Naive thymus-derived CD8-positive, alpha-beta T cell (primary cell): ENCODE measurements at regions not wholly inside any gene's neighbourhood (a gene's known extent, or its start where the extent isn't known, plus 50 kb on each side); places are given as distances from the start of the nearest gene placed in this dataset.

Experiments
- ATAC-seq, 2 donors: fragments of 150-1000 bp; cut with Tn5 transposase in 1 of 2; sonication (Bioruptor Pico), chemical (Tn5 transposase) in 1 of 2; 1 replicate in 1 of 2; 2 replicates in 1 of 2; pipeline ENCODE4 v1.10.0; 2021; ENCODE audit warnings: mild to moderate bottlenecking in 2 of 2, moderate library complexity in 2 of 2
- POLR2A ChIA-PET: fragments of 350-600 bp; sonication (Branson Sonifier 250); formaldehyde crosslinking; loops from one replicate; lab custom pipeline; 2021; ENCODE audit warnings: antibody characterized with exemption; lab: Charles Lee
- DNase-seq, 10 donors: peaks; one replicate each; pipeline versions ENCODE4 v3.0.0 to v3.0.0-alpha.2; 2020 to 2022
- H3K27ac Mint-ChIP-seq, 10 donors: one replicate each; pipeline ENCODE4 v1.8.0; 2020 to 2022; ENCODE audit warnings: mild to moderate bottlenecking in 10 of 10, mixed read lengths in 10 of 10, moderate library complexity in 4 of 10, inconsistent platforms in 1 of 10
- H3K27me3 Mint-ChIP-seq, 5 donors: one replicate each; pipeline ENCODE4 v1.8.0; 2021 to 2022; ENCODE audit warnings: mixed read lengths in 5 of 5
- H3K36me3 Mint-ChIP-seq, 3 donors: one replicate each; pipeline ENCODE4 v1.8.0; 2020 to 2022; ENCODE audit warnings: mixed read lengths in 3 of 3, mild to moderate bottlenecking in 2 of 3, inconsistent platforms in 1 of 3
- H3K4me1 Mint-ChIP-seq, 4 donors: one replicate each; pipeline ENCODE4 v1.8.0; 2021 to 2022; ENCODE audit warnings: mixed read lengths in 4 of 4
- H3K4me3 Mint-ChIP-seq, 10 donors: one replicate each; pipeline ENCODE4 v1.8.0; 2020 to 2022; ENCODE audit warnings: mild to moderate bottlenecking in 10 of 10, mixed read lengths in 10 of 10, moderate library complexity in 6 of 10, inconsistent platforms in 1 of 10
- H3K9me3 Mint-ChIP-seq, 9 donors: one replicate each; pipeline ENCODE4 v1.8.0; 2020 to 2022; ENCODE audit warnings: mixed read lengths in 9 of 9, mild to moderate bottlenecking in 3 of 9, inconsistent platforms in 1 of 9, moderate library complexity in 1 of 9

- Mint-ChIP-seq H3K9me3 (peaks cover 0 to 6% (median 0%) of the 10 kb centered on the region in 9 donors), H3K4me3 (no peak overlapping the region), H3K36me3 (no peaks in the 10 kb centered on the region), H3K4me1 (no peaks in the 10 kb centered on the region), H3K27me3 (no peaks in the 10 kb centered on the region), H3K27ac (no peak overlapping the region)
- POLR2A ChIA-PET: no interaction called here
- ATAC-seq (no peak), DNase-seq (no peak)
Measured at GRCh38 chr3:191518861-191519260, 57.9 kb downstream of the PYDC2 start.

- DNase-seq: no peak
Measured at GRCh38 chr3:191521055-191521454, 60.1 kb downstream of the PYDC2 start.

GRCh38 chr3:191523148-191523547 lies 62.2 kb downstream of the PYDC2 start:
- no peak for ATAC-seq
- no peak overlapping the region for H3K27ac Mint-ChIP-seq
- no peaks in the 10 kb centered on the region for H3K4me1 Mint-ChIP-seq
- DNase-seq: no peak
- POLR2A ChIA-PET: no interaction called here
- no peaks in the 10 kb centered on the region for H3K27me3 Mint-ChIP-seq
- H3K4me3 Mint-ChIP-seq: no peak overlapping the region
- peaks cover 0 to 6% (median 0%) of the 10 kb centered on the region in 9 donors for H3K9me3 Mint-ChIP-seq
- H3K36me3 Mint-ChIP-seq: no peaks in the 10 kb centered on the region

More at GRCh38 chr3:191521055-191521454, 60.1 kb downstream of the PYDC2 start:
- H3K36me3 Mint-ChIP-seq: no peaks in the 10 kb centered on the region
- POLR2A ChIA-PET: no interaction called here
- peaks cover 0 to 6% (median 0%) of the 10 kb centered on the region in 9 donors for H3K9me3 Mint-ChIP-seq
- no peak overlapping the region for H3K27ac Mint-ChIP-seq
- H3K4me1 Mint-ChIP-seq: no peaks in the 10 kb centered on the region
- no peak overlapping the region for H3K4me3 Mint-ChIP-seq
- ATAC-seq: no peak
- no peaks in the 10 kb centered on the region for H3K27me3 Mint-ChIP-seq

DNA sequence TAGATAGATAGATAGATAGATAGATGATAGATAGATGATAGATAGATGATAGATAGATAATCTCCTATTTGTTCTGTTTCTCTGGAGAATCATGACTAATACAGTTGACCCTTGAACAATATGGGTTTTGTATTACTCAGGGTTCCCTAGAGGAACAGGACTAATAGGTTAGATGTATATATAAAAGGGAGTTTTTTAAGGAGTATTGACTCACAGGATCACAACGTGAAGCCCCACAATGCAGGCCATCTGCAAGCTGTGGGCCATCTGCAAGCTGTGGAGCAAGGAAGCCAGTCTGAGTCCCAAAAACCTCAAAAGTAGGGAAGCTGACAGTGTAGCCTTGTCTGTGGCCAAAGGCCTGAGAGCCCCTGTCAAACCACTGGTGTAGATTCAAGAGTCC lies 67.6 kb downstream of the PYDC2 start:
- POLR2A ChIA-PET: no interaction called here
- DNase-seq (no peak), ATAC-seq (no peak)
- Mint-ChIP-seq H3K36me3 (no peaks in the 10 kb centered on the region), H3K9me3 (peaks cover 0 to 22% (median 0%) of the 10 kb centered on the region in 9 donors), H3K4me3 (no peak overlapping the region), H3K27me3 (no peaks in the 10 kb centered on the region), H3K4me1 (no peaks in the 10 kb centered on the region), H3K27ac (no peak overlapping the region)

DNA sequence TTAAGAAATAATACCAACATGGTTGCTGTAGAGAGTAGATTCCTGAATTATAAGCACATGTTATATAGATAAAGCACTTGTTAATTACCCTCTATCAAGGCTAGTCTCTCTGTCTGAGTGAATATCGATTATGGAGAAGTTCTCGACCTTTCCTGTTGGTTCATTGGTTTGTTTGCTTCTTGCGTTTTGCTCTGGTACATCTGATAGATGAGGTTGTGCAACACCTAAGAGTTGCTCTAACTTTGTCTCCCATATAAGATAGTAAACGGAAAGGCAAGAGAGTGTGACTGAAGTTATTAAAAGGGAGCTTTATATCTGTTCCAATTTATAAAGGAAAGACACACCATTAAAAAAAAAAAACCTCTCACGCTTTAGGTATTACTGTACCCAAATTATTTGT lies 69.0 kb downstream of the PYDC2 start:
- no peaks in the 10 kb centered on the region for H3K27me3 Mint-ChIP-seq
- no peak for ATAC-seq
- H3K4me1 Mint-ChIP-seq: no peaks in the 10 kb centered on the region
- peaks cover 0 to 22% (median 0%) of the 10 kb centered on the region in 9 donors for H3K9me3 Mint-ChIP-seq
- POLR2A ChIA-PET: no interaction called here
- H3K36me3 Mint-ChIP-seq: no peaks in the 10 kb centered on the region
- H3K4me3 Mint-ChIP-seq: no peak overlapping the region
- DNase-seq: no peak
- no peak overlapping the region for H3K27ac Mint-ChIP-seq

- no peaks in the 10 kb centered on the region for H3K4me1 Mint-ChIP-seq
- POLR2A ChIA-PET: no interaction called here
- H3K9me3 Mint-ChIP-seq: peaks cover 0 to 22% (median 2%) of the 10 kb centered on the region in 9 donors
- DNase-seq (no peak), ATAC-seq (no peak)
- H3K27ac Mint-ChIP-seq: no peak overlapping the region
- H3K4me3 Mint-ChIP-seq: no peak overlapping the region
- H3K27me3 Mint-ChIP-seq: no peaks in the 10 kb centered on the region
- H3K36me3 Mint-ChIP-seq: no peaks in the 10 kb centered on the region
Measured at GRCh38 chr3:191531434-191531972, 70.5 kb downstream of the PYDC2 start.

- ATAC-seq: no peak
- Mint-ChIP-seq H3K36me3 (no peaks in the 10 kb centered on the region), H3K4me1 (no peaks in the 10 kb centered on the region), H3K27me3 (no peaks in the 10 kb centered on the region), H3K9me3 (peaks cover 3 to 30% (median 13%) of the 10 kb centered on the region in 9 donors), H3K27ac (no peak overlapping the region), H3K4me3 (no peak overlapping the region)
- POLR2A ChIA-PET: no interaction called here
- no peak for DNase-seq
Measured at GRCh38 chr3:191543018-191543417, 82.1 kb downstream of the PYDC2 start.

DNA sequence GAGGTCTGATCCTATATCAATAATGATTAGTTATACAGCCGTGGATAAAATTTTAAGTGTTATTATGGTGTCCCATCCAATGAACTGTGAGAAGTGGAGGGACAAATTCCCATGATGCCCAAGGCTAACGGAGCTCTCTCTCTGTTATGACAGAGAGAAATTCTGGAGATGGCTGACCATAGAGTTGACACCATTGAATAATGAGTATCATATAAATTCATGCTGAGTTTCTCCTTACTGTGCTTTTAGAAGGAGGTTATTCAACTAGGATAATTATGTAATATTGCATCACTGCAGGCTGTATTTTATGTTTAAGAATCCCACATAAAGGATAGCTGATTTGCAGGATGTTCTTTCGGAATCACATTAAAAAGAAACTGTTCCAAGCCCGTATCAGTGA lies 82.9 kb downstream of the PYDC2 start:
- Mint-ChIP-seq H3K27ac (no peak overlapping the region), H3K4me1 (no peaks in the 10 kb centered on the region), H3K4me3 (no peak overlapping the region), H3K36me3 (no peaks in the 10 kb centered on the region), H3K9me3 (peaks cover 5 to 38% (median 13%) of the 10 kb centered on the region in 9 donors), H3K27me3 (no peaks in the 10 kb centered on the region)
- POLR2A ChIA-PET: no interaction called here
- DNase-seq (no peak), ATAC-seq (no peak)

- POLR2A ChIA-PET: no interaction called here
- H3K36me3 Mint-ChIP-seq: no peaks in the 10 kb centered on the region
- DNase-seq (no peak), ATAC-seq (no peak)
- no peak overlapping the region for H3K4me3 Mint-ChIP-seq
- no peaks in the 10 kb centered on the region for H3K4me1 Mint-ChIP-seq
- H3K9me3 Mint-ChIP-seq: peaks cover 0 to 34% (median 14%) of the 10 kb centered on the region in 9 donors
- no peak overlapping the region for H3K27ac Mint-ChIP-seq
- H3K27me3 Mint-ChIP-seq: no peaks in the 10 kb centered on the region
Measured at GRCh38 chr3:191549357-191549756, 88.4 kb downstream of the PYDC2 start.

- ATAC-seq: no peak
- Mint-ChIP-seq H3K27me3 (no peaks in the 10 kb centered on the region), H3K27ac (no peak overlapping the region), H3K36me3 (no peaks in the 10 kb centered on the region), H3K4me1 (no peaks in the 10 kb centered on the region), H3K9me3 (peaks cover 0 to 22% (median 0%) of the 10 kb centered on the region in 9 donors), H3K4me3 (no peak overlapping the region)
- no peak for DNase-seq
- POLR2A ChIA-PET: no interaction called here
Measured at GRCh38 chr3:191555037-191555436, 94.1 kb downstream of the PYDC2 start.

DNA sequence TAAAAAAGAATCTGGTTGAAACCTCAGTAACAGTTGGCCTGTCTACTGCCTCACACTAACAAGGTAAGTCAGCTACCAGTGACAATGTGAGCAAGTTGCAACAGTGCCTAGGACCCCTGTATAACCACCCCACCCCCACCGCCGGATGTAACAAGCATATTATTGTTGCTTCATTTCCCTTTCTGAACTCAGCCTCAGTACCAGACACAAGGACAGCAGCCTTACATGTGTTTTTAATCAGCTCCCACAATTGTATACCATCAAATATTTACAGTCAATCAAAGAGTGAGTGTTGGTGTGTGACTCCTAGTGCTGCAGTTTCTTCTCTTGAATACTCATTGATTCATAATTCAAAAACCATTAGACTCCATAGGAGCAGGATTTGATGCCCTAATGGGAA lies 96.4 kb downstream of the PYDC2 start:
- H3K36me3 Mint-ChIP-seq: no peaks in the 10 kb centered on the region
- H3K4me3 Mint-ChIP-seq: no peak overlapping the region
- peaks cover 0 to 22% (median 0%) of the 10 kb centered on the region in 9 donors for H3K9me3 Mint-ChIP-seq
- ATAC-seq (no peak), DNase-seq (no peak)
- H3K27me3 Mint-ChIP-seq: no peaks in the 10 kb centered on the region
- no peaks in the 10 kb centered on the region for H3K4me1 Mint-ChIP-seq
- H3K27ac Mint-ChIP-seq: no peak overlapping the region
- POLR2A ChIA-PET: no interaction called here

GRCh38 chr3:191563722-191564121 lies 102.8 kb downstream of the PYDC2 start:
- Mint-ChIP-seq H3K27me3 (no peaks in the 10 kb centered on the region), H3K4me1 (no peaks in the 10 kb centered on the region), H3K9me3 (peaks cover 0 to 18% (median 2%) of the 10 kb centered on the region in 9 donors), H3K36me3 (no peaks in the 10 kb centered on the region), H3K27ac (no peak overlapping the region), H3K4me3 (no peak overlapping the region)
- DNase-seq (no peak), ATAC-seq (no peak)
- POLR2A ChIA-PET: no interaction called here

- H3K9me3 Mint-ChIP-seq: peaks cover 0 to 18% (median 1%) of the 10 kb centered on the region in 9 donors
- H3K27ac Mint-ChIP-seq: no peak overlapping the region
- DNase-seq (no peak), ATAC-seq (no peak)
- no peaks in the 10 kb centered on the region for H3K27me3 Mint-ChIP-seq
- H3K36me3 Mint-ChIP-seq: no peaks in the 10 kb centered on the region
- H3K4me1 Mint-ChIP-seq: no peaks in the 10 kb centered on the region
- H3K4me3 Mint-ChIP-seq: no peak overlapping the region
- POLR2A ChIA-PET: no interaction called here
Measured at GRCh38 chr3:191566469-191566868, 105.5 kb downstream of the PYDC2 start.

GRCh38 chr3:191568206-191568605 lies 107.2 kb downstream of the PYDC2 start:
- POLR2A ChIA-PET: no interaction called here
- no peak for DNase-seq
- H3K4me1 Mint-ChIP-seq: no peaks in the 10 kb centered on the region
- H3K27ac Mint-ChIP-seq: no peak overlapping the region
- H3K4me3 Mint-ChIP-seq: no peak overlapping the region
- H3K27me3 Mint-ChIP-seq: no peaks in the 10 kb centered on the region
- H3K9me3 Mint-ChIP-seq: peaks cover 0 to 22% (median 1%) of the 10 kb centered on the region in 9 donors
- no peak for ATAC-seq
- H3K36me3 Mint-ChIP-seq: no peaks in the 10 kb centered on the region
